ENCODE measurements at regions not wholly inside any gene's neighbourhood (a gene's known extent, or its start where the extent isn't known, plus 50 kb on each side); places are given as distances from the start of the nearest gene placed in this dataset.

DNA sequence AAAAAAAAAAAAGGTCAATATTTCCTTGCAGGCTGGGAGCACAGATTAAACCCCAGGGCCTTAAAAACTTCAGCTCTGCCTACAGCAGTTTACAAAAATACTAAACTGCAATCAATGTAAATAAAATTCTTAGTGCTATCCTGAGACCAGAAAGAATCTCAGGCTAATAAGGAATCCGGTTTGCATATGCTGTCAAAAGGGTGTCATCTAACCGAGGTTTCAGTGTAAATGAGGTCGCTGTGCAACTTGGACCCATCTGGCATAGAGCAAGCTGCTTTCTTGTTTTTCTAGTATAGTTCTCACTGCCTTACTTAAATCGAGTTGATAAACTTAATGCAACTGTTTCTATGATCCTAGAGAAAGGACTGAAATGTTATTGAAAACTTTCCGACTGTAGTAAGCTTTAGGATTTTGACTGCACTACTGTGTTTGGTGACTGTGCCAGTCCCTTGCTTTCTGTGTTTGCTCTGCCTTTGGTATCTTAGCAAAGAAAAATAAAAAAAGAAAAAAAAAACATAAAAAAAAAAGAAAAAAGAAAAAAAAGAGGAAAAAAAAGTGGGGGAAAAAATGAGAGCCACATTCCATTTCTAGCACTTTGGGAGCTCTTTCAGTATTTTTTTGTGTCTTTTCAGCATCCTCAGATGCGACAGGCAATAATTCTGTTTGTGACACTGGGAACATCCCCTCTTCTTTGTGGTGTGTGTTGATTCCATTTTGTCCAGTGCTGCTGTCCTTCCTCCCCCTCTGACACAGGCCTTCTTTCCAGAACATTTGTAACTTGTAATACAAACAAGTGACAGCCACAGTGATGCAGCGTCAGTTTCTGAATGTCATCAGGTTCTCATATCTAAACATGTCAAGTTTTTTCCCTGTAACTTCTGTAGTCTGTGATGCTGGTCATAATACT, 340.5 kb downstream of the ZNF536 start:
- H3K9me3 ChIP-seq: no peaks in the 10 kb centered on the region
- no peak for DNase-seq (ENCODE audit: low read depth in 1 of 2, low spot score in 1 of 2)
- H3K4me2 ChIP-seq: no peak overlapping the region
- H3K4me3 ChIP-seq: no peak overlapping the region
- POLR2A ChIA-PET: no interaction called here
- no peak for FAIRE-seq
- CTCF ChIA-PET: interaction anchor here (0.8 to 1.4 kb wide), 4 partner anchors 27 to 1512 kb away, joined by 3 to 8 read pairs (median 3); no protein-coding TSS in a partner anchor
- no peak for ATAC-seq
- TF ChIP-seq HDAC2 (IDR thresholded peaks at IDR 0.05): no peak
- WGBS (ENCODE audit: missing lambda C conversion rate): 11% methylated on average over 7 of the region's 7 CpGs
- H3K27ac ChIP-seq: no peak overlapping the region
- H3K4me1 ChIP-seq: no peaks in the 10 kb centered on the region

DNA sequence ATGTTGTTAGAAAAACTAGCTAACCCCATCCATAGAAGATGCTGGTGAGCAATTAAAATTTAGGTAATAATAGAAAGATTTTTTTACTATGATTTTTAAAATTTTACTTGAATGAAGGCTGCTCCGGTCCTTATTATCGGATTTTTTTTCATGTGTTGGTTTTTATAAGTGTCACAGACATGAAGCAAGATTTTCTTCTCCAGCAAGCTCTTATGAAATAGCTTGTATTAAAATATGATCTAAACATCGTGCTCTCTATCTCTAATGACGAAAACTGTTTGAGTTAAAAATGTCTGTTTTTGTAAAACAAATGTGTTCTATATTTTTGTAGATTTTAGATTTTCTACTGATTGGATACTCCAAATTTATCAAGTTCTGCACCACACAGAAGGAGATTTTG, 339.6 kb downstream of the ZNF536 start:
- 17% methylated on average over 4 of the region's 4 CpGs for WGBS (ENCODE audit: missing lambda C conversion rate)
- no peaks in the 10 kb centered on the region for H3K9me3 ChIP-seq
- H3K4me1 ChIP-seq: no peaks in the 10 kb centered on the region
- ATAC-seq (no peak), DNase-seq (ENCODE audit: low read depth in 1 of 2, low spot score in 1 of 2) (no peak), FAIRE-seq (no peak)
- no peak overlapping the region for H3K4me2 ChIP-seq
- no peak overlapping the region for H3K27ac ChIP-seq
- no peak overlapping the region for H3K4me3 ChIP-seq
- TF ChIP-seq NFE2L2 (conservative IDR thresholded peaks at IDR 0.05; ENCODE audit: low read length) (no peak), EHF (CRISPR knock-in tag; IDR thresholded peaks at IDR 0.05) (no peak), RARB (CRISPR knock-in tag; IDR thresholded peaks at IDR 0.05) (no peak), RCOR1 (IDR thresholded peaks at IDR 0.05; ENCODE audit: low read depth, low read length) (no peak), CEBPB (IDR thresholded peaks at IDR 0.05) (no peak), POLR2AphosphoS2 (conservative IDR thresholded peaks at IDR 0.05; ENCODE audit: low read length) (no peak), RFX5 (IDR thresholded peaks at IDR 0.05) (no peak), RNF2 (IDR thresholded peaks at IDR 0.05; ENCODE audit: borderline replicate concordance, low read depth) (no peak), PHF8 (IDR thresholded peaks at IDR 0.05; ENCODE audit: borderline replicate concordance, low read depth) (no peak), CBX8 (IDR thresholded peaks at IDR 0.05) (no peak), FOSB (CRISPR knock-in tag; IDR thresholded peaks at IDR 0.05) (no peak), NPAS2 (CRISPR knock-in tag; IDR thresholded peaks at IDR 0.05; ENCODE audit: borderline replicate concordance) (no peak), EP300 (IDR thresholded peaks at IDR 0.05) (no peak)
- TF ChIP-seq, protein P1, sequence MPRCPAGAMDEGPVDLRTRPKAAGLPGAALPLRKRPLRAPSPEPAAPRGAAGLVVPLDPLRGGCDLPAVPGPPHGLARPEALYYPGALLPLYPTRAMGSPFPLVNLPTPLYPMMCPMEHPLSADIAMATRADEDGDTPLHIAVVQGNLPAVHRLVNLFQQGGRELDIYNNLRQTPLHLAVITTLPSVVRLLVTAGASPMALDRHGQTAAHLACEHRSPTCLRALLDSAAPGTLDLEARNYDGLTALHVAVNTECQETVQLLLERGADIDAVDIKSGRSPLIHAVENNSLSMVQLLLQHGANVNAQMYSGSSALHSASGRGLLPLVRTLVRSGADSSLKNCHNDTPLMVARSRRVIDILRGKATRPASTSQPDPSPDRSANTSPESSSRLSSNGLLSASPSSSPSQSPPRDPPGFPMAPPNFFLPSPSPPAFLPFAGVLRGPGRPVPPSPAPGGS (IDR thresholded peaks at IDR 0.05): no peak
- TF ChIP-seq, protein P2, sequence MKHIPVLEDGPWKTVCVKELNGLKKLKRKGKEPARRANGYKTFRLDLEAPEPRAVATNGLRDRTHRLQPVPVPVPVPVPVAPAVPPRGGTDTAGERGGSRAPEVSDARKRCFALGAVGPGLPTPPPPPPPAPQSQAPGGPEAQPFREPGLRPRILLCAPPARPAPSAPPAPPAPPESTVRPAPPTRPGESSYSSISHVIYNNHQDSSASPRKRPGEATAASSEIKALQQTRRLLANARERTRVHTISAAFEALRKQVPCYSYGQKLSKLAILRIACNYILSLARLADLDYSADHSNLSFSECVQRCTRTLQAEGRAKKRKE (CRISPR knock-in tag; IDR thresholded peaks at IDR 0.05; ENCODE audit: low read depth): no peak
- CTCF ChIA-PET: interaction anchor here (0.8 to 2.2 kb wide), 5 partner anchors 26 to 1512 kb away, joined by 3 to 8 read pairs (median 3); no protein-coding TSS in a partner anchor
- POLR2A ChIA-PET: no interaction called here

DNA sequence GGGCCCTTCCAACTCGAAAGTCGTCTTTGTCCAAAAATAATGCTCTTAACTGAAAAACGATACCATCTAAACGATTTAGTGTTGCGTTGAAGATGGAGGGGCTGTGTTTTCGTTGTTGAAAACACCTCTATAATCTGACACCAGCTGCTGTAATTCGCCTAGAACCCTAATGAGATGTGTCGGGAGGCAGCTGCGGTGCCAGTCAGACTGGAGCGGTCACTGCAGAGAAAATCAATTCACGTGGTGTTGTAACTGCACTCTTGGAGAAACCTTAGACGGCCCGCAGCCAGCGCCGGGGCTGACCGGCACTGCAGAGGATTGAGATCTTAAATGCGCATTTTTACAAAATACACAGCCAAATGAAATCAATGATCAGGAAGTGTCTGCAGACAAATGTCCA, 339.1 kb downstream of the ZNF536 start:
- H3K27ac ChIP-seq: no peak overlapping the region
- no peaks in the 10 kb centered on the region for H3K9me3 ChIP-seq
- H3K4me3 ChIP-seq: no peak overlapping the region
- CTCF ChIA-PET: interaction anchor here (0.8 to 2.2 kb wide), 4 partner anchors 9 to 73 kb away, joined by 3 to 6 read pairs (median 3); no protein-coding TSS in a partner anchor
- ATAC-seq: no peak
- POLR2A ChIA-PET: no interaction called here
- no peaks in the 10 kb centered on the region for H3K4me1 ChIP-seq
- TF ChIP-seq EHMT2 (IDR thresholded peaks at IDR 0.05; ENCODE audit: low read depth) (no peak), CBX8 (IDR thresholded peaks at IDR 0.05) (peak; percentile 72; the same call in 1 of the 2 replicates), PHF8 (IDR thresholded peaks at IDR 0.05; ENCODE audit: borderline replicate concordance, low read depth) (no peak), RARB (CRISPR knock-in tag; IDR thresholded peaks at IDR 0.05) (no peak), EHF (CRISPR knock-in tag; IDR thresholded peaks at IDR 0.05) (no peak), BHLHE40 (IDR thresholded peaks at IDR 0.05; ENCODE audit: low read depth, low read length) (no peak)
- peak; percentile 36 for FAIRE-seq
- no peak overlapping the region for H3K4me2 ChIP-seq
- WGBS (ENCODE audit: missing lambda C conversion rate): 15% methylated on average over 17 of the region's 17 CpGs
- DNase-seq (ENCODE audit: low read depth in 1 of 2, low spot score in 1 of 2): no peak
